ENCODE measurements at regions not wholly inside any gene's neighbourhood (a gene's known extent, or its start where the extent isn't known, plus 50 kb on each side); places are given as distances from the start of the nearest gene placed in this dataset.

- TF ChIP-seq SP3 (tag by site-specific recombination; IDR thresholded peaks at IDR 0.05) (no peak), ZSCAN18 (tag by site-specific recombination; IDR thresholded peaks at IDR 0.05) (no peak), ZBTB7A (tag by site-specific recombination; IDR thresholded peaks at IDR 0.05; ENCODE audit: low read depth) (no peak)
Measured at GRCh38 chr6:14951704-14952103, 294.2 kb upstream of the JARID2 start (continued).

- Histone ChIP-seq H3K9me3 (ENCODE audit: control insufficient read depth, insufficient read depth, low read depth, low read length) (no peaks in the 10 kb centered on the region), H3K4me3 (ENCODE audit: low read depth, low read length) (no peak overlapping the region), H3K27ac (ENCODE audit: extremely low read depth, low read depth, low read length) (no peak overlapping the region), H3K36me3 (ENCODE audit: control insufficient read depth in 2 of 2, insufficient read depth in 1 of 2, low read length in 2 of 2) (no peaks in the 10 kb centered on the region), H3K4me1 (ENCODE audit: control insufficient read depth, insufficient read depth, low read length) (no peaks in the 10 kb centered on the region)
- POLR2A ChIA-PET: no interaction called here
- TF ChIP-seq TCF7L2 (IDR thresholded peaks at IDR 0.05; ENCODE audit: borderline replicate concordance, low read depth, low read length): no peak
- no peak for TF ChIP-seq ZNF529 (tag by site-specific recombination; IDR thresholded peaks at IDR 0.05; ENCODE audit: insufficient replicate concordance)
- TF ChIP-seq ZNF184 (tag by site-specific recombination; IDR thresholded peaks at IDR 0.05): no peak
- TF ChIP-seq SP3 (tag by site-specific recombination; IDR thresholded peaks at IDR 0.05): no peak
- no peak for TF ChIP-seq ZBTB20 (tag by site-specific recombination; IDR thresholded peaks at IDR 0.05)
- no peak for TF ChIP-seq ZBTB6 (tag by site-specific recombination; IDR thresholded peaks at IDR 0.05)
- TF ChIP-seq ZNF785 (tag by site-specific recombination; IDR thresholded peaks at IDR 0.05): no peak
- no peak for TF ChIP-seq BCL11A (tag by site-specific recombination; IDR thresholded peaks at IDR 0.05; ENCODE audit: low read depth)
- TF ChIP-seq FEZF1 (tag by site-specific recombination; IDR thresholded peaks at IDR 0.05): no peak
- TF ChIP-seq REPIN1 (tag by site-specific recombination; IDR thresholded peaks at IDR 0.05; ENCODE audit: low read depth): no peak
- TF ChIP-seq PATZ1 (tag by site-specific recombination; IDR thresholded peaks at IDR 0.05): no peak
- TF ChIP-seq ATF2 (tag by site-specific recombination; IDR thresholded peaks at IDR 0.05; ENCODE audit: low read depth): no peak
- no peak for TF ChIP-seq SCRT2 (tag by site-specific recombination; IDR thresholded peaks at IDR 0.05)
- no peak for TF ChIP-seq SETDB1 (IDR thresholded peaks at IDR 0.05; ENCODE audit: insufficient read length, low read length)
- TF ChIP-seq ZNF175 (tag by site-specific recombination; IDR thresholded peaks at IDR 0.05): no peak
- TF ChIP-seq ZNF621 (tag by site-specific recombination; IDR thresholded peaks at IDR 0.05): no peak
- no peak for TF ChIP-seq ZNF776 (tag by site-specific recombination; IDR thresholded peaks at IDR 0.05; ENCODE audit: borderline replicate concordance)
- TF ChIP-seq ZNF394 (tag by site-specific recombination; IDR thresholded peaks at IDR 0.05; ENCODE audit: borderline replicate concordance): no peak
- no peak for TF ChIP-seq ZNF121 (tag by site-specific recombination; IDR thresholded peaks at IDR 0.05)
- CTCF ChIA-PET: no interaction called here
Measured at GRCh38 chr6:14953836-14954235, 292.0 kb upstream of the JARID2 start.
